ENCODE measurements at regions not wholly inside any gene's neighbourhood (a gene's known extent, or its start where the extent isn't known, plus 50 kb on each side); places are given as distances from the start of the nearest gene placed in this dataset.

DNA sequence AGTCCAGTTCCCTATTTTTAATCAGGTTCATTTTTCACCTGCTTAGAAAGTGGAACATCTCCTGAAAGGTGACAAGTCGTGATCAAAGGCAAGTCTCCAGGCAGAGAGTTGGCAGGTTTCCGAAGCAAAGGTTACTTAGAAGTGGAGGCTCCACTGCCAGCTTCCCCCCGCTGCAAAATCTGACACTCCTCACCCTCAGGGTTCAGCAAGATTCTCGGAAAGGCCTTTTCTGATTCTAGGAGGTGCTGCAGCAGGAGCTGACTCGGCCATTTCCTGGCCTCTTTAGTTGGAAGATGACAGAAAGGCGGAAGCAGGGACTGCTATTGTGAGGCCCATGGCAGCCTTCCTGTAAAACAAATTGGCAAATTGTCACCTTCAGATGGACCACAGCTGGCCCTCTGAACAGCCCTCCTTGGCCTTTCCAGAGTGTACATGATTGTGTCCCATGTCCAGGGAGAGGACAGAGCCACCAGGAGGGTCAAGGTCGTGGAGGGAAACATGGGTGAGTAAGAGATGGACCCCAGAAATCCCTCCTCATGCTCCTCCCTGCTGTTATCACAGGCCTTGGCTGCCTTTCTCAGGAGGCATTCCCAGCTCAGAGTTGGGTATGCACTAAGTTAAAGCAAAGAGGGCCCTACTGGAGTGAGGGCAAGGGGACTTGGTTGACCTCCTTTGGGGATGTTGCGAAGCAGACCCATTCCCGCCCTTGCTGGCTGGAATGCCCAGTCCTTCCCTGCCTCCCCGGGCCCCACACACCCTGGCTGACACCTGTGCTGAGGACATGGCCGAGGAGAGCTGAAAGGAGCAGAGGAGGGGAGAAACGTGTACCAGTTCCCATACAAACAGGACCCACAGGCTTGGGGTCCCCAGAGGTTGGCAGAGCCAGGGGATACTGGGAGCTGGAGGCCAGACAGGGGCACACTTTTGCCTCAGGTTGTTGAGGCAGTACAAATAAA lies 115.5 kb upstream of the IRF2BP2 start (continued):
- TF ChIP-seq ZNF569 (CRISPR knock-in tag; IDR thresholded peaks at IDR 0.05; ENCODE audit: borderline replicate concordance) = 0 out of 2 replicates have a peak, but pooled peaks have one; percentile 16
- no peak for TF ChIP-seq ZBTB1 (CRISPR knock-in tag; IDR thresholded peaks at IDR 0.05; ENCODE audit: borderline replicate concordance)
- TF ChIP-seq RXRA (CRISPR knock-in tag; IDR thresholded peaks at IDR 0.05) = peak; percentile 51; the same call in 1 of the 2 replicates
- TF ChIP-seq ZNF879 (CRISPR knock-in tag; IDR thresholded peaks at IDR 0.05) = no peak
- no peak for TF ChIP-seq CCAR2 (optimal IDR thresholded peaks at IDR 0.05; ENCODE audit: low read depth, low read length)
- TF ChIP-seq MBD4 (IDR thresholded peaks at IDR 0.05; ENCODE audit: borderline replicate concordance, low read length) = no peak
- TF ChIP-seq ZNF597 (CRISPR knock-in tag; IDR thresholded peaks at IDR 0.05) = no peak
- TF ChIP-seq SNAPC2 (CRISPR knock-in tag; IDR thresholded peaks at IDR 0.05) = no peak
- TF ChIP-seq, protein P1, sequence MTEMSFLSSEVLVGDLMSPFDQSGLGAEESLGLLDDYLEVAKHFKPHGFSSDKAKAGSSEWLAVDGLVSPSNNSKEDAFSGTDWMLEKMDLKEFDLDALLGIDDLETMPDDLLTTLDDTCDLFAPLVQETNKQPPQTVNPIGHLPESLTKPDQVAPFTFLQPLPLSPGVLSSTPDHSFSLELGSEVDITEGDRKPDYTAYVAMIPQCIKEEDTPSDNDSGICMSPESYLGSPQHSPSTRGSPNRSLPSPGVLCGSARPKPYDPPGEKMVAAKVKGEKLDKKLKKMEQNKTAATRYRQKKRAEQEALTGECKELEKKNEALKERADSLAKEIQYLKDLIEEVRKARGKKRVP (CRISPR knock-in tag; IDR thresholded peaks at IDR 0.05) = peak in 1 of 2 experiments; percentile 64; a peak in 2 of 4 replicates
- TF ChIP-seq ZNF780A (CRISPR knock-in tag; IDR thresholded peaks at IDR 0.05) = no peak
- no peak for TF ChIP-seq ZNF292 (CRISPR knock-in tag; IDR thresholded peaks at IDR 0.05; ENCODE audit: borderline replicate concordance, low read depth)
- no peak for TF ChIP-seq PLRG1 (conservative IDR thresholded peaks at IDR 0.05)
- 0 out of 2 replicates have a peak, but pooled peaks have one; percentile 4 for TF ChIP-seq KDM2A (CRISPR knock-in tag; IDR thresholded peaks at IDR 0.05; ENCODE audit: borderline replicate concordance, low read depth)
- no peak for TF ChIP-seq ARNT (IDR thresholded peaks at IDR 0.05)
- TF ChIP-seq ZNF17 (CRISPR knock-in tag; IDR thresholded peaks at IDR 0.05) = no peak
- TF ChIP-seq GTF3A (CRISPR knock-in tag; conservative IDR thresholded peaks at IDR 0.05) = no peak
- 0 out of 2 replicates have a peak, but pooled peaks have one; percentile 23 for TF ChIP-seq MTF1 (CRISPR knock-in tag; IDR thresholded peaks at IDR 0.05)
- TF ChIP-seq SIX1 (CRISPR knock-in tag; IDR thresholded peaks at IDR 0.05; ENCODE audit: borderline replicate concordance) = no peak
- TF ChIP-seq SYNCRIP (IDR thresholded peaks at IDR 0.05; ENCODE audit: insufficient read depth, low read depth, low read length) = no peak
- no peak for TF ChIP-seq THYN1 (CRISPR knock-in tag; IDR thresholded peaks at IDR 0.05; ENCODE audit: borderline replicate concordance, low read depth)
- no peak for TF ChIP-seq ZNF607 (CRISPR knock-in tag; IDR thresholded peaks at IDR 0.05; ENCODE audit: borderline replicate concordance)
- no peak for TF ChIP-seq MZF1 (CRISPR knock-in tag; IDR thresholded peaks at IDR 0.05; ENCODE audit: borderline replicate concordance)
- no peak for TF ChIP-seq ATF7-NPFF (CRISPR knock-in tag; IDR thresholded peaks at IDR 0.05; ENCODE audit: low read depth)
- no peak for TF ChIP-seq LCORL (IDR thresholded peaks at IDR 0.05)
- TF ChIP-seq LCORL (CRISPR knock-in tag; IDR thresholded peaks at IDR 0.05) = no peak
- TF ChIP-seq, protein P2, sequence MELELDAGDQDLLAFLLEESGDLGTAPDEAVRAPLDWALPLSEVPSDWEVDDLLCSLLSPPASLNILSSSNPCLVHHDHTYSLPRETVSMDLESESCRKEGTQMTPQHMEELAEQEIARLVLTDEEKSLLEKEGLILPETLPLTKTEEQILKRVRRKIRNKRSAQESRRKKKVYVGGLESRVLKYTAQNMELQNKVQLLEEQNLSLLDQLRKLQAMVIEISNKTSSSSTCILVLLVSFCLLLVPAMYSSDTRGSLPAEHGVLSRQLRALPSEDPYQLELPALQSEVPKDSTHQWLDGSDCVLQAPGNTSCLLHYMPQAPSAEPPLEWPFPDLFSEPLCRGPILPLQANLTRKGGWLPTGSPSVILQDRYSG (CRISPR knock-in tag; IDR thresholded peaks at IDR 0.05) = no peak
